Neural cell (in vitro differentiated cells): ENCODE measurements at regions not wholly inside any gene's neighbourhood (a gene's known extent, or its start where the extent isn't known, plus 50 kb on each side); places are given as distances from the start of the nearest gene placed in this dataset.

Experiments used
- CTCF ChIP-seq: fragments of 450-650 bp; IDR thresholded peaks from 2 replicates; pipeline ENCODE4 v1.5.1; 2014; ENCODE audit warnings: antibody characterized with exemption, mild to moderate bottlenecking, moderate library complexity; ENCODE audit not compliant: poor library complexity, severe bottlenecking
- EZH2 ChIP-seq: fragments of 200-600, 300-800 bp; shearing (Covaris generic), sonication (generic); IDR thresholded peaks from 2 replicates; pipeline ENCODE4 v1.6.1; 2014; ENCODE audit warnings: antibody characterized with exemption, low read length, borderline replicate concordance, mild to moderate bottlenecking; ENCODE audit not compliant: insufficient read depth, poor library complexity, severe bottlenecking
- POLR2AphosphoS5 ChIP-seq: IDR thresholded peaks from 2 replicates; pipeline ENCODE4 v1.6.1; 2012

- no peak for TF ChIP-seq CTCF
- TF ChIP-seq POLR2AphosphoS5, result no peak
- TF ChIP-seq EZH2, result no peak
Measured at GRCh38 chr6:126156973-126157372, 170.6 kb downstream of the TRMT11 start.
